ENCODE measurements at regions not wholly inside any gene's neighbourhood (a gene's known extent, or its start where the extent isn't known, plus 50 kb on each side); places are given as distances from the start of the nearest gene placed in this dataset.
A peak's percentile ranks its signal among the peaks of the same experiment; 100 is the strongest.

GRCh38 chr19:32017176-32017953 is 328.0 kb upstream of the ZNF507 start:
- H3K9me3 ChIP-seq (ENCODE audit: control insufficient read depth, insufficient read depth, low read length): no peaks in the 10 kb centered on the region
- no peaks in the 10 kb centered on the region for H3K27me3 ChIP-seq (ENCODE audit: control insufficient read depth, insufficient read depth, low read length)
- WGBS (ENCODE audit: insufficient coverage): 72% methylated on average over 6 of the region's 9 CpGs
- no peak overlapping the region for H3K27ac ChIP-seq (ENCODE audit: low read depth, low read length)
- no peaks in the 10 kb centered on the region for H3K4me1 ChIP-seq (ENCODE audit: control insufficient read depth, insufficient read depth, low read length)
- H3K36me3 ChIP-seq (ENCODE audit: control insufficient read depth, insufficient read depth, low read length): no peaks in the 10 kb centered on the region
- no peak overlapping the region for H3K4me3 ChIP-seq (ENCODE audit: low read depth, low read length)
- no peak for DNase-seq (ENCODE audit: low read depth in 4 of 6, low spot score in 6 of 6)

- no peaks in the 10 kb centered on the region for H3K27me3 ChIP-seq (ENCODE audit: control insufficient read depth, insufficient read depth, low read length)
- no peak overlapping the region for H3K4me3 ChIP-seq (ENCODE audit: low read depth, low read length)
- H3K27ac ChIP-seq (ENCODE audit: low read depth, low read length): no peak overlapping the region
- 49% methylated on average over 5 of the region's 6 CpGs for WGBS (ENCODE audit: insufficient coverage)
- DNase-seq (ENCODE audit: low read depth in 4 of 6, low spot score in 6 of 6): no peak
- H3K36me3 ChIP-seq (ENCODE audit: control insufficient read depth, insufficient read depth, low read length): no peaks in the 10 kb centered on the region
- H3K9me3 ChIP-seq (ENCODE audit: control insufficient read depth, insufficient read depth, low read length): no peaks in the 10 kb centered on the region
- H3K4me1 ChIP-seq (ENCODE audit: control insufficient read depth, insufficient read depth, low read length): peaks cover under 1% of the 10 kb centered on the region
These were observed 327.4 kb upstream of the ZNF507 start for GRCh38 chr19:32018014-32018413.

GRCh38 chr19:32020538-32020937 is 324.9 kb upstream of the ZNF507 start:
- no peak overlapping the region for H3K27ac ChIP-seq (ENCODE audit: low read depth, low read length)
- H3K4me3 ChIP-seq (ENCODE audit: low read depth, low read length): no peak overlapping the region
- no peaks in the 10 kb centered on the region for H3K36me3 ChIP-seq (ENCODE audit: control insufficient read depth, insufficient read depth, low read length)
- no peaks in the 10 kb centered on the region for H3K27me3 ChIP-seq (ENCODE audit: control insufficient read depth, insufficient read depth, low read length)
- H3K9me3 ChIP-seq (ENCODE audit: control insufficient read depth, insufficient read depth, low read length): no peaks in the 10 kb centered on the region
- H3K4me1 ChIP-seq (ENCODE audit: control insufficient read depth, insufficient read depth, low read length): peaks cover 7% of the 10 kb centered on the region
- no peak for DNase-seq (ENCODE audit: low read depth in 4 of 6, low spot score in 6 of 6)
- WGBS (ENCODE audit: insufficient coverage): no CpG with 5 or more reads among the region's 2 CpGs

GRCh38 chr19:32022044-32022640 is 323.3 kb upstream of the ZNF507 start:
- Histone ChIP-seq H3K27ac (ENCODE audit: low read depth, low read length) (no peak overlapping the region), H3K4me1 (ENCODE audit: control insufficient read depth, insufficient read depth, low read length) (peaks cover 7% of the 10 kb centered on the region), H3K4me3 (ENCODE audit: low read depth, low read length) (no peak overlapping the region), H3K27me3 (ENCODE audit: control insufficient read depth, insufficient read depth, low read length) (no peaks in the 10 kb centered on the region), H3K9me3 (ENCODE audit: control insufficient read depth, insufficient read depth, low read length) (no peaks in the 10 kb centered on the region), H3K36me3 (ENCODE audit: control insufficient read depth, insufficient read depth, low read length) (no peaks in the 10 kb centered on the region)
- WGBS (ENCODE audit: insufficient coverage): 63% methylated on average over 9 of the region's 9 CpGs
- DNase-seq (ENCODE audit: low read depth in 4 of 6, low spot score in 6 of 6): no peak

GRCh38 chr19:32022731-32023563 is 322.5 kb upstream of the ZNF507 start:
- no peaks in the 10 kb centered on the region for H3K36me3 ChIP-seq (ENCODE audit: control insufficient read depth, insufficient read depth, low read length)
- DNase-seq (ENCODE audit: low read depth in 4 of 6, low spot score in 6 of 6): no peak
- H3K4me1 ChIP-seq (ENCODE audit: control insufficient read depth, insufficient read depth, low read length): peaks cover 7% of the 10 kb centered on the region
- 54% methylated on average over 25 of the region's 29 CpGs for WGBS (ENCODE audit: insufficient coverage)
- H3K27me3 ChIP-seq (ENCODE audit: control insufficient read depth, insufficient read depth, low read length): no peaks in the 10 kb centered on the region
- no peaks in the 10 kb centered on the region for H3K9me3 ChIP-seq (ENCODE audit: control insufficient read depth, insufficient read depth, low read length)
- H3K4me3 ChIP-seq (ENCODE audit: low read depth, low read length): no peak overlapping the region
- H3K27ac ChIP-seq (ENCODE audit: low read depth, low read length): no peak overlapping the region

GRCh38 chr19:32023564-32023832 is 321.9 kb upstream of the ZNF507 start:
- DNase-seq (ENCODE audit: low read depth in 4 of 6, low spot score in 6 of 6): no peak

GRCh38 chr19:32029235-32029634 is 316.2 kb upstream of the ZNF507 start:
- WGBS (ENCODE audit: insufficient coverage): 98% methylated on average over 5 of the region's 6 CpGs
- Histone ChIP-seq H3K9me3 (ENCODE audit: control insufficient read depth, insufficient read depth, low read length) (no peaks in the 10 kb centered on the region), H3K27ac (ENCODE audit: low read depth, low read length) (no peak overlapping the region), H3K36me3 (ENCODE audit: control insufficient read depth, insufficient read depth, low read length) (no peaks in the 10 kb centered on the region), H3K4me3 (ENCODE audit: low read depth, low read length) (no peak overlapping the region), H3K27me3 (ENCODE audit: control insufficient read depth, insufficient read depth, low read length) (no peaks in the 10 kb centered on the region), H3K4me1 (ENCODE audit: control insufficient read depth, insufficient read depth, low read length) (no peaks in the 10 kb centered on the region)
- no peak for DNase-seq (ENCODE audit: low read depth in 4 of 6, low spot score in 6 of 6)

More at GRCh38 chr19:32023564-32023832, 321.9 kb upstream of the ZNF507 start:
- H3K36me3 ChIP-seq (ENCODE audit: control insufficient read depth, insufficient read depth, low read length): no peaks in the 10 kb centered on the region
- peaks cover 7% of the 10 kb centered on the region for H3K4me1 ChIP-seq (ENCODE audit: control insufficient read depth, insufficient read depth, low read length)
- no peaks in the 10 kb centered on the region for H3K9me3 ChIP-seq (ENCODE audit: control insufficient read depth, insufficient read depth, low read length)
- no peaks in the 10 kb centered on the region for H3K27me3 ChIP-seq (ENCODE audit: control insufficient read depth, insufficient read depth, low read length)
- no peak overlapping the region for H3K4me3 ChIP-seq (ENCODE audit: low read depth, low read length)
- WGBS (ENCODE audit: insufficient coverage): 76% methylated on average over 4 of the region's 6 CpGs
- no peak overlapping the region for H3K27ac ChIP-seq (ENCODE audit: low read depth, low read length)

- no peak overlapping the region for H3K27ac ChIP-seq (ENCODE audit: low read depth, low read length)
- H3K4me1 ChIP-seq (ENCODE audit: control insufficient read depth, insufficient read depth, low read length): no peaks in the 10 kb centered on the region
- H3K36me3 ChIP-seq (ENCODE audit: control insufficient read depth, insufficient read depth, low read length): no peaks in the 10 kb centered on the region
- 78% methylated on average over 1 of the region's 4 CpGs for WGBS (ENCODE audit: insufficient coverage)
- DNase-seq (ENCODE audit: low read depth in 4 of 6, low spot score in 6 of 6): no peak
- no peaks in the 10 kb centered on the region for H3K9me3 ChIP-seq (ENCODE audit: control insufficient read depth, insufficient read depth, low read length)
- no peak overlapping the region for H3K4me3 ChIP-seq (ENCODE audit: low read depth, low read length)
- peaks cover 2% of the 10 kb centered on the region for H3K27me3 ChIP-seq (ENCODE audit: control insufficient read depth, insufficient read depth, low read length)
These were observed 312.8 kb upstream of the ZNF507 start for GRCh38 chr19:32032561-32032960.

- Histone ChIP-seq H3K36me3 (ENCODE audit: control insufficient read depth, insufficient read depth, low read length) (no peaks in the 10 kb centered on the region), H3K4me3 (ENCODE audit: low read depth, low read length) (no peak overlapping the region), H3K9me3 (ENCODE audit: control insufficient read depth, insufficient read depth, low read length) (no peaks in the 10 kb centered on the region), H3K27me3 (ENCODE audit: control insufficient read depth, insufficient read depth, low read length) (peaks cover 2% of the 10 kb centered on the region), H3K27ac (ENCODE audit: low read depth, low read length) (no peak overlapping the region), H3K4me1 (ENCODE audit: control insufficient read depth, insufficient read depth, low read length) (peaks cover 3% of the 10 kb centered on the region)
- WGBS (ENCODE audit: insufficient coverage): no CpG with 5 or more reads among the region's 3 CpGs
- DNase-seq (ENCODE audit: low read depth in 4 of 6, low spot score in 6 of 6): peak in 1 of 6 donors; percentile 80
These were observed 309.8 kb upstream of the ZNF507 start for GRCh38 chr19:32035626-32036025.

Data from spinal cord (tissue), 9 donors.